ENCODE measurements at regions not wholly inside any gene's neighbourhood (a gene's known extent, or its start where the extent isn't known, plus 50 kb on each side); places are given as distances from the start of the nearest gene placed in this dataset.

- DNase-seq (ENCODE audit: extremely low read depth, low read depth) = no peak
Measured at GRCh38 chr4:74544655-74545361, 99.9 kb downstream of the AREG start.

DNA sequence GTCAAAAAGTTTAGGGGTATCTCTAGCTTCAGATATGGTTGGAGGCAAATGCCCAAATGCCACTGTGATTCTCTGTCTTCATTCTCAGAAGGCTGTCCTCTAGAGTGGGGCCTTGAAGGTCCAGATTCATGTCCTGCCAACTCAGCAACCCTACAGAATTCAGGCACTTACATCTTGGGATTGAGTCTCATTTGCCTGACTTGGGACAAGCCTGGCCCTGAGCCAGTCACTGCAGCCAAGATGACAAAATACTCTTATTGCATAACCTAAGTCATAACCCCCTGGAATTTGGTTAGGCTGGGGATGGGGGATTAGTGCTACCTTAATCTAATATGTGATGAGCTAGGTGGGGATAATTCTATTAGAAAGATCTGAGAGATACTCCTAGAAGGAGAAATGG, 100.5 kb downstream of the AREG start:
- DNase-seq (ENCODE audit: extremely low read depth, low read depth) = no peak
- TF ChIP-seq, protein P1, sequence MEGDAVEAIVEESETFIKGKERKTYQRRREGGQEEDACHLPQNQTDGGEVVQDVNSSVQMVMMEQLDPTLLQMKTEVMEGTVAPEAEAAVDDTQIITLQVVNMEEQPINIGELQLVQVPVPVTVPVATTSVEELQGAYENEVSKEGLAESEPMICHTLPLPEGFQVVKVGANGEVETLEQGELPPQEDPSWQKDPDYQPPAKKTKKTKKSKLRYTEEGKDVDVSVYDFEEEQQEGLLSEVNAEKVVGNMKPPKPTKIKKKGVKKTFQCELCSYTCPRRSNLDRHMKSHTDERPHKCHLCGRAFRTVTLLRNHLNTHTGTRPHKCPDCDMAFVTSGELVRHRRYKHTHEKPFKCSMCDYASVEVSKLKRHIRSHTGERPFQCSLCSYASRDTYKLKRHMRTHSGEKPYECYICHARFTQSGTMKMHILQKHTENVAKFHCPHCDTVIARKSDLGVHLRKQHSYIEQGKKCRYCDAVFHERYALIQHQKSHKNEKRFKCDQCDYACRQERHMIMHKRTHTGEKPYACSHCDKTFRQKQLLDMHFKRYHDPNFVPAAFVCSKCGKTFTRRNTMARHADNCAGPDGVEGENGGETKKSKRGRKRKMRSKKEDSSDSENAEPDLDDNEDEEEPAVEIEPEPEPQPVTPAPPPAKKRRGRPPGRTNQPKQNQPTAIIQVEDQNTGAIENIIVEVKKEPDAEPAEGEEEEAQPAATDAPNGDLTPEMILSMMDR (IDR thresholded peaks at IDR 0.05; ENCODE audit: low read depth, low read length) = no peak

More at GRCh38 chr4:74544655-74545361, 99.9 kb downstream of the AREG start:
- TF ChIP-seq, protein P1 (IDR thresholded peaks at IDR 0.05; ENCODE audit: low read depth, low read length) = no peak

DNA sequence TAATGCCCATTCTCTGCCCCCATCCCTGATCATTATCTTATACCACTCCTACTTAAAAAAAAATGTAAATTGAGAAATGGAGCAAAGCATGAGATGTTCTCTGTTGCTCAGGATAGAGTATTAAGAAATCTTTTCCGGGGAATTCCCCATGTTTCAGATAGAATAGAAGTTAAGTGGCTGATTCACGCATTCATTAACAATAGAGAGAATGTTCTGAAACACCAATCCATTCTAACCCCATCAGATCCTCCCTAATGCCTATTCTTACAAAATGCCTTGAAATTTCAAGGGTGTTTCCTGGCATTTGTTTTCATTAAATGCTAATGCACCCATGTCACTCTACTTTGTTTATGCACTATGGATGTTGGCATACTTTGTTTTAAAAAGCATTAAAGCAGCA, 101.1 kb downstream of the AREG start:
- no peak for DNase-seq (ENCODE audit: extremely low read depth, low read depth)

GRCh38 chr4:74547042-74547441, 102.1 kb downstream of the AREG start:
- TF ChIP-seq, protein P1 (IDR thresholded peaks at IDR 0.05; ENCODE audit: low read depth, low read length) = no peak
- no peak for DNase-seq (ENCODE audit: extremely low read depth, low read depth)

More for the DNA sequence above, 101.1 kb downstream of the AREG start:
- TF ChIP-seq, protein P1 (IDR thresholded peaks at IDR 0.05; ENCODE audit: low read depth, low read length) = no peak

- no peak for DNase-seq (ENCODE audit: extremely low read depth, low read depth)
- TF ChIP-seq, protein P1 (IDR thresholded peaks at IDR 0.05; ENCODE audit: low read depth, low read length) = no peak
Measured at GRCh38 chr4:74548561-74548960, 103.6 kb downstream of the AREG start.

GRCh38 chr4:74549936-74550335, 105.0 kb downstream of the AREG start:
- TF ChIP-seq, protein P1 (IDR thresholded peaks at IDR 0.05; ENCODE audit: low read depth, low read length) = no peak
- DNase-seq (ENCODE audit: extremely low read depth, low read depth) = no peak

GRCh38 chr4:74555231-74555630, 110.3 kb downstream of the AREG start:
- TF ChIP-seq, protein P1 (IDR thresholded peaks at IDR 0.05; ENCODE audit: low read depth, low read length) = no peak
- no peak for DNase-seq (ENCODE audit: extremely low read depth, low read depth)

All from AG09319 (cell line).